ENCODE measurements at regions not wholly inside any gene's neighbourhood (a gene's known extent, or its start where the extent isn't known, plus 50 kb on each side); places are given as distances from the start of the nearest gene placed in this dataset.

GRCh38 chrX:109797311-109797975 lies 64.4 kb upstream of the ACSL4 start:
- H3K4me1 ChIP-seq (ENCODE audit: low read depth): no peaks in the 10 kb centered on the region
- TF ChIP-seq CTCF (IDR thresholded peaks at IDR 0.05; ENCODE audit: low read depth, low read length): no peak
- no peaks in the 10 kb centered on the region for H3K36me3 ChIP-seq
- H3K4me3 ChIP-seq: no peak overlapping the region
- no peaks in the 10 kb centered on the region for H3K27me3 ChIP-seq
- H3K27ac ChIP-seq: no peak overlapping the region
- DNase-seq (ENCODE audit: low read depth in 1 of 2, low spot score in 1 of 2): no peak
- no peaks in the 10 kb centered on the region for H3K9me3 ChIP-seq (ENCODE audit: low read depth)

GRCh38 chrX:109812236-109812635 lies 79.2 kb upstream of the ACSL4 start:
- peak in 1 of 2 donors; percentile 13 for DNase-seq (ENCODE audit: low read depth in 1 of 2, low spot score in 1 of 2)
- H3K27me3 ChIP-seq: peaks cover 9% of the 10 kb centered on the region
- no peaks in the 10 kb centered on the region for H3K36me3 ChIP-seq
- H3K27ac ChIP-seq: no peak overlapping the region
- no peak for TF ChIP-seq CTCF (IDR thresholded peaks at IDR 0.05; ENCODE audit: low read depth, low read length)
- no peaks in the 10 kb centered on the region for H3K9me3 ChIP-seq (ENCODE audit: low read depth)
- H3K4me3 ChIP-seq: no peak overlapping the region
- H3K4me1 ChIP-seq (ENCODE audit: low read depth): no peaks in the 10 kb centered on the region

GRCh38 chrX:109813236-109813635 lies 80.2 kb upstream of the ACSL4 start:
- no peak for TF ChIP-seq CTCF (IDR thresholded peaks at IDR 0.05; ENCODE audit: low read depth, low read length)
- Histone ChIP-seq H3K4me3 (no peak overlapping the region), H3K4me1 (ENCODE audit: low read depth) (no peaks in the 10 kb centered on the region), H3K36me3 (no peaks in the 10 kb centered on the region), H3K9me3 (ENCODE audit: low read depth) (no peaks in the 10 kb centered on the region), H3K27ac (no peak overlapping the region), H3K27me3 (peaks cover 9% of the 10 kb centered on the region)
- DNase-seq (ENCODE audit: low read depth in 1 of 2, low spot score in 1 of 2): no peak

GRCh38 chrX:109818976-109819375 lies 85.9 kb upstream of the ACSL4 start:
- DNase-seq (ENCODE audit: low read depth in 1 of 2, low spot score in 1 of 2): no peak
- no peak for TF ChIP-seq CTCF (IDR thresholded peaks at IDR 0.05; ENCODE audit: low read depth, low read length)
- H3K9me3 ChIP-seq (ENCODE audit: low read depth): no peaks in the 10 kb centered on the region
- no peaks in the 10 kb centered on the region for H3K36me3 ChIP-seq
- H3K27ac ChIP-seq: no peak overlapping the region
- H3K4me1 ChIP-seq (ENCODE audit: low read depth): no peaks in the 10 kb centered on the region
- H3K27me3 ChIP-seq: peaks cover 9% of the 10 kb centered on the region
- no peak overlapping the region for H3K4me3 ChIP-seq

GRCh38 chrX:109822861-109823260 lies 89.8 kb upstream of the ACSL4 start:
- Histone ChIP-seq H3K36me3 (no peaks in the 10 kb centered on the region), H3K9me3 (ENCODE audit: low read depth) (no peaks in the 10 kb centered on the region), H3K4me1 (ENCODE audit: low read depth) (no peaks in the 10 kb centered on the region), H3K27me3 (no peaks in the 10 kb centered on the region), H3K27ac (no peak overlapping the region), H3K4me3 (no peak overlapping the region)
- no peak for TF ChIP-seq CTCF (IDR thresholded peaks at IDR 0.05; ENCODE audit: low read depth, low read length)
- DNase-seq (ENCODE audit: low read depth in 1 of 2, low spot score in 1 of 2): no peak
